ENCODE measurements at regions not wholly inside any gene's neighbourhood (a gene's known extent, or its start where the extent isn't known, plus 50 kb on each side); places are given as distances from the start of the nearest gene placed in this dataset.

GRCh38 chr18:45312555-45313126 is 302.6 kb upstream of the SLC14A2 start:
- ATAC-seq (no peak), DNase-seq (no peak)
- no peaks in the 10 kb centered on the region for H3K9me3 ChIP-seq
- no peak overlapping the region for H3K27ac ChIP-seq
- H3K36me3 ChIP-seq, result no peaks in the 10 kb centered on the region
- intact Hi-C loops (cut with DNase I), result no loop called here
- no peaks in the 10 kb centered on the region for H3K4me1 ChIP-seq
- no peak overlapping the region for H3K4me3 ChIP-seq
- no peak for TF ChIP-seq CTCF (IDR thresholded peaks at IDR 0.05)
- no peaks in the 10 kb centered on the region for H3K27me3 ChIP-seq

- Histone ChIP-seq H3K4me1 (peaks cover 9% of the 10 kb centered on the region), H3K9me3 (no peaks in the 10 kb centered on the region), H3K27ac (no peak overlapping the region), H3K36me3 (no peaks in the 10 kb centered on the region), H3K27me3 (no peaks in the 10 kb centered on the region), H3K4me3 (no peak overlapping the region)
- intact Hi-C loops (cut with DNase I), result no loop called here
- no peak for TF ChIP-seq CTCF (IDR thresholded peaks at IDR 0.05)
- ATAC-seq (no peak), DNase-seq (no peak)
Measured at GRCh38 chr18:45316127-45316526, 299.1 kb upstream of the SLC14A2 start.

GRCh38 chr18:45317948-45318640 is 297.2 kb upstream of the SLC14A2 start:
- no peak for DNase-seq
- H3K9me3 ChIP-seq, result no peaks in the 10 kb centered on the region
- ATAC-seq, result no peak
- peaks cover 9% of the 10 kb centered on the region for H3K4me1 ChIP-seq
- no peaks in the 10 kb centered on the region for H3K27me3 ChIP-seq
- H3K27ac ChIP-seq, result no peak overlapping the region
- intact Hi-C loops (cut with DNase I), result no loop called here
- H3K4me3 ChIP-seq, result no peak overlapping the region
- H3K36me3 ChIP-seq, result no peaks in the 10 kb centered on the region
- no peak for TF ChIP-seq CTCF (IDR thresholded peaks at IDR 0.05)

- no peak overlapping the region for H3K27ac ChIP-seq
- DNase-seq, result no peak
- no peak for ATAC-seq
- H3K27me3 ChIP-seq, result no peaks in the 10 kb centered on the region
- no peaks in the 10 kb centered on the region for H3K9me3 ChIP-seq
- H3K4me1 ChIP-seq, result peaks cover 13% of the 10 kb centered on the region
- no peaks in the 10 kb centered on the region for H3K36me3 ChIP-seq
- intact Hi-C loops (cut with DNase I), result no loop called here
- no peak for TF ChIP-seq CTCF (IDR thresholded peaks at IDR 0.05)
- H3K4me3 ChIP-seq, result no peak overlapping the region
Measured at GRCh38 chr18:45320724-45321123, 294.6 kb upstream of the SLC14A2 start.

- no peak overlapping the region for H3K4me3 ChIP-seq
- H3K9me3 ChIP-seq, result no peaks in the 10 kb centered on the region
- no peaks in the 10 kb centered on the region for H3K36me3 ChIP-seq
- H3K27me3 ChIP-seq, result no peaks in the 10 kb centered on the region
- ATAC-seq (no peak), DNase-seq (no peak)
- H3K27ac ChIP-seq, result no peak overlapping the region
- intact Hi-C loops (cut with DNase I), result no loop called here
- no peak for TF ChIP-seq CTCF (IDR thresholded peaks at IDR 0.05)
- H3K4me1 ChIP-seq, result peaks cover 13% of the 10 kb centered on the region
Measured at GRCh38 chr18:45321520-45321919, 293.8 kb upstream of the SLC14A2 start.

Measured in upper lobe of right lung (tissue), 1 donor.